Neuronal stem cell (in vitro differentiated cells): ENCODE measurements at regions not wholly inside any gene's neighbourhood (a gene's known extent, or its start where the extent isn't known, plus 50 kb on each side); places are given as distances from the start of the nearest gene placed in this dataset.

Experiments used
- DNase-seq: peaks from one replicate; pipeline ENCODE4 v3.0.0-alpha.2; 2013; ENCODE audit warnings: low spot score
- H2AFZ ChIP-seq: one replicate; pipeline ENCODE4 v1.6.1; 2013; ENCODE audit warnings: mild to moderate bottlenecking, low read length, inconsistent platforms
- H2AK5ac ChIP-seq: 2 replicates; pipeline ENCODE4 v1.6.1; 2013; ENCODE audit warnings: low read depth, mild to moderate bottlenecking, inconsistent platforms, low read length, moderate library complexity, mixed read lengths
- H2BK120ac ChIP-seq: 2 replicates; pipeline ENCODE4 v1.6.1; 2013; ENCODE audit warnings: low read depth, mild to moderate bottlenecking, inconsistent platforms, low read length, moderate library complexity, mixed read lengths
- H2BK12ac ChIP-seq: one replicate; pipeline ENCODE4 v1.6.1; 2013; ENCODE audit warnings: low read length, inconsistent platforms
- H2BK15ac ChIP-seq: 2 replicates; pipeline ENCODE4 v1.6.1; 2013; ENCODE audit warnings: mild to moderate bottlenecking, low read length, inconsistent platforms, mixed read lengths
- H2BK5ac ChIP-seq: one replicate; pipeline ENCODE4 v1.6.1; 2013; ENCODE audit warnings: inconsistent platforms, mild to moderate bottlenecking, low read length, moderate library complexity
- H3K14ac ChIP-seq: one replicate; pipeline ENCODE4 v1.6.1; 2013; ENCODE audit warnings: low read length, inconsistent platforms
- H3K18ac ChIP-seq: 2 replicates; pipeline ENCODE4 v1.6.1; 2013; ENCODE audit warnings: low read length, inconsistent platforms
- H3K23ac ChIP-seq: 2 replicates; pipeline ENCODE4 v1.6.1; 2013; ENCODE audit warnings: low read depth, mild to moderate bottlenecking, mixed read lengths, low read length, inconsistent platforms; ENCODE audit not compliant: poor library complexity
- H3K27ac ChIP-seq: replicated peaks from 3 replicates; pipeline ENCODE4 v1.5.1; 2013; ENCODE audit warnings: low read length, inconsistent platforms
- H3K27me3 ChIP-seq, 3 experiments: 2 replicates each; pipeline ENCODE4 v1.6.1; 2013; ENCODE audit warnings: low read length in 3 of 3, mild to moderate bottlenecking in 2 of 3, inconsistent platforms in 1 of 3, low read depth in 1 of 3, mixed read lengths in 1 of 3, moderate library complexity in 1 of 3; ENCODE audit not compliant: control insufficient read depth in 3 of 3, insufficient read depth in 3 of 3
- H3K36me3 ChIP-seq, 2 donors: replicated peaks in 1 of 2; 2 replicates each; pipeline ENCODE4 v1.6.1; 2013; ENCODE audit warnings: low read length in 2 of 2; ENCODE audit not compliant: control insufficient read depth in 2 of 2, insufficient read depth in 2 of 2
- H3K4ac ChIP-seq: 2 replicates; pipeline ENCODE4 v1.6.1; 2013; ENCODE audit warnings: inconsistent platforms, mild to moderate bottlenecking, low read length, moderate library complexity
- H3K4me1 ChIP-seq, 2 donors: 1 replicate in 1 of 2; 2 replicates in 1 of 2; pipeline ENCODE4 v1.6.1; 2013; ENCODE audit warnings: low read length in 2 of 2, low read depth in 1 of 2; ENCODE audit not compliant: control insufficient read depth in 2 of 2, insufficient read depth in 1 of 2
- H3K4me2 ChIP-seq: one replicate; pipeline ENCODE4 v1.6.1; 2013; ENCODE audit warnings: mild to moderate bottlenecking, low read length, inconsistent platforms; ENCODE audit not compliant: insufficient read depth, poor library complexity, severe bottlenecking
- H3K4me3 ChIP-seq, 2 donors: 2 replicates each; pipeline ENCODE4 v1.5.1; 2013; ENCODE audit warnings: low read length in 2 of 2, mild to moderate bottlenecking in 2 of 2, inconsistent platforms in 1 of 2, moderate library complexity in 1 of 2
- H3K79me1 ChIP-seq: one replicate; pipeline ENCODE4 v1.6.1; 2013; ENCODE audit warnings: low read depth, mild to moderate bottlenecking, inconsistent platforms, low read length, moderate library complexity
- H3K9ac ChIP-seq: one replicate; pipeline ENCODE4 v1.6.1; 2013; ENCODE audit warnings: mild to moderate bottlenecking, low read depth, low read length, inconsistent platforms; ENCODE audit not compliant: poor library complexity
- H3K9me3 ChIP-seq, 2 donors: replicated peaks in 1 of 2; 2 replicates each; pipeline versions ENCODE3 to v1.6.1; 2013; ENCODE audit warnings: low read length in 2 of 2, mild to moderate bottlenecking in 2 of 2, inconsistent platforms in 1 of 2, low read depth in 1 of 2, mixed read lengths in 1 of 2, moderate library complexity in 1 of 2; ENCODE audit not compliant: control insufficient read depth in 2 of 2, insufficient read depth in 1 of 2
- H4K8ac ChIP-seq: one replicate; pipeline ENCODE4 v1.6.1; 2013; ENCODE audit warnings: low read depth, mild to moderate bottlenecking, inconsistent platforms, low read length, moderate library complexity
- H4K91ac ChIP-seq: one replicate; pipeline ENCODE4 v1.6.1; 2013; ENCODE audit warnings: low read length, low read depth, mild to moderate bottlenecking, inconsistent platforms; ENCODE audit not compliant: poor library complexity
- WGBS, 2 donors: extraction: QIAGEN DNeasy Blood & Tissue Kit; methylation state at CpG; one replicate each; pipeline ENCODE4 v1.1.7; 2013; ENCODE audit warnings: missing lambda C conversion rate in 2 of 2, mixed read lengths in 1 of 2; ENCODE audit not compliant: insufficient read length in 2 of 2, insufficient replicate concordance in 1 of 2; ENCODE audit errors: extremely low coverage in 2 of 2; 5-methylcytosine and 5-hydroxymethylcytosine counted together

DNA sequence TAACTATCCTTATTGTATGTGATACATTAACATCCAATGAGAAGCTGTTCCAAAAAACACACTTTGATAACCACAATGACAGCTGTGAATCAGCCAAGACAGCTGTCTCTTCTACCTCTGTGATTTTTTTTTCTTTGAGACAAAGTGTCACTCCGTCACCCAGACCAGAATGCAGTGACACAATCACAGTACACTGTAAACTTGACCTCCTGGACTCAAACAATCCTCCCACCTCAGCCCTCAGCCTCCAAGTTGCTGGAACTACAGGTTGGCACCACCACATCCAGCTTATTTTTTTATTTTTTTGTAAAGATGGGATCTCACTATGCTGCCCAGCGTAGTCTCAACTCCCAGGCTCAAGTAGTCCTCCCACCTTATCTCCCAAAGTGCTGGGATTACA lies 73.5 kb upstream of the TMCO5A start:
- Histone ChIP-seq H3K36me3 (no peaks in the 10 kb centered on the region), H3K4me3 (no peak overlapping the region), H3K18ac (no peak overlapping the region), H3K79me1 (no peaks in the 10 kb centered on the region), H3K27ac (no peak overlapping the region), H3K23ac (no peak overlapping the region), H2BK5ac (no peak overlapping the region), H4K91ac (no peak overlapping the region), H3K4me2 (no peak overlapping the region), H2BK12ac (no peak overlapping the region), H2BK120ac (no peak overlapping the region), H4K8ac (no peak overlapping the region), H3K4me1 (no peaks in the 10 kb centered on the region), H3K27me3 (no peaks in the 10 kb centered on the region), H3K9ac (no peak overlapping the region), H3K9me3 (no peaks in the 10 kb centered on the region), H3K14ac (no peak overlapping the region), H2AK5ac (no peak overlapping the region), H3K4ac (no peak overlapping the region), H2BK15ac (no peak overlapping the region), H2AFZ (no peak overlapping the region)
- no peak for DNase-seq
- WGBS, 2 donors, result no CpG with 5 or more reads among the region's 2 CpGs

- Histone ChIP-seq H3K4me2 (no peak overlapping the region), H2BK120ac (no peak overlapping the region), H3K9ac (no peak overlapping the region), H3K79me1 (no peaks in the 10 kb centered on the region), H3K23ac (no peak overlapping the region), H2AK5ac (no peak overlapping the region), H3K4me1 (no peaks in the 10 kb centered on the region), H4K8ac (no peak overlapping the region), H3K4ac (no peak overlapping the region), H3K4me3 (no peak overlapping the region), H2BK12ac (no peak overlapping the region), H2BK15ac (no peak overlapping the region), H3K27ac (no peak overlapping the region), H2AFZ (no peak overlapping the region), H3K9me3 (no peaks in the 10 kb centered on the region), H3K27me3 (no peaks in the 10 kb centered on the region), H2BK5ac (no peak overlapping the region), H4K91ac (no peak overlapping the region), H3K14ac (no peak overlapping the region), H3K18ac (no peak overlapping the region), H3K36me3 (no peaks in the 10 kb centered on the region)
- no peak for DNase-seq
- WGBS, 2 donors, result no CpG with 5 or more reads among the region's 1 CpG
These were observed 68.8 kb upstream of the TMCO5A start for GRCh38 chr15:37865687-37866086.

- Histone ChIP-seq H2AK5ac (no peak overlapping the region), H4K91ac (no peak overlapping the region), H2BK15ac (no peak overlapping the region), H3K4me1 (no peaks in the 10 kb centered on the region), H3K4ac (no peak overlapping the region), H2BK12ac (no peak overlapping the region), H3K18ac (no peak overlapping the region), H3K36me3 (no peaks in the 10 kb centered on the region), H3K9me3 (no peaks in the 10 kb centered on the region), H3K14ac (no peak overlapping the region), H3K9ac (no peak overlapping the region), H4K8ac (no peak overlapping the region), H3K23ac (no peak overlapping the region), H3K27me3 (no peaks in the 10 kb centered on the region), H3K4me2 (no peak overlapping the region), H2BK5ac (no peak overlapping the region), H2BK120ac (no peak overlapping the region), H2AFZ (no peak overlapping the region), H3K79me1 (no peaks in the 10 kb centered on the region), H3K4me3 (no peak overlapping the region), H3K27ac (no peak overlapping the region)
- no peak for DNase-seq
These were observed 63.7 kb upstream of the TMCO5A start for GRCh38 chr15:37870711-37871110.

- H2BK12ac ChIP-seq, result no peak overlapping the region
- no peak overlapping the region for H3K4me3 ChIP-seq
- no peak overlapping the region for H2BK5ac ChIP-seq
- DNase-seq, result no peak
- no peak overlapping the region for H3K23ac ChIP-seq
- H3K79me1 ChIP-seq, result no peaks in the 10 kb centered on the region
- H4K8ac ChIP-seq, result no peak overlapping the region
- H3K14ac ChIP-seq, result no peak overlapping the region
- H3K36me3 ChIP-seq, result no peaks in the 10 kb centered on the region
- no peak overlapping the region for H4K91ac ChIP-seq
- no peaks in the 10 kb centered on the region for H3K27me3 ChIP-seq
- H3K4me2 ChIP-seq, result no peak overlapping the region
- H3K9me3 ChIP-seq, result no peaks in the 10 kb centered on the region
- H3K9ac ChIP-seq, result no peak overlapping the region
- WGBS, 2 donors, result no CpG with 5 or more reads among the region's 9 CpGs
- H2BK120ac ChIP-seq, result no peak overlapping the region
- no peak overlapping the region for H2AK5ac ChIP-seq
- H2BK15ac ChIP-seq, result no peak overlapping the region
- H3K4me1 ChIP-seq, result no peaks in the 10 kb centered on the region
- H3K18ac ChIP-seq, result no peak overlapping the region
- no peak overlapping the region for H3K4ac ChIP-seq
- no peak overlapping the region for H2AFZ ChIP-seq
- H3K27ac ChIP-seq, result no peak overlapping the region
These were observed 61.8 kb upstream of the TMCO5A start for GRCh38 chr15:37872661-37873060.
